Astrocyte (in vitro differentiated cells and primary cell): ENCODE measurements at regions not wholly inside any gene's neighbourhood (a gene's known extent, or its start where the extent isn't known, plus 50 kb on each side); places are given as distances from the start of the nearest gene placed in this dataset.

Experiments
- DNase-seq: peaks from one replicate; pipeline ENCODE4 v3.0.0-alpha.2; 2010; ENCODE audit warnings: low read depth
- FAIRE-seq: peaks from 2 replicates; lab custom pipeline; 2011; peaks lifted over from hg19 to GRCh38; lab: Jason Lieb, UNC
- H2AFZ ChIP-seq: 2 replicates; pipeline ENCODE4 v1.6.0; 2012; ENCODE audit warnings: low read depth, low read length, inconsistent platforms
- H3K27ac ChIP-seq: 2 replicates; pipeline ENCODE4 v1.5.1; 2011; ENCODE audit warnings: low read depth, low read length, inconsistent platforms
- H3K27me3 ChIP-seq: 2 replicates; pipeline ENCODE4 v1.6.0; 2011; ENCODE audit warnings: low read length, inconsistent platforms; ENCODE audit not compliant: insufficient read depth
- H3K36me3 ChIP-seq: 2 replicates; pipeline ENCODE4 v1.5.1; 2011; ENCODE audit warnings: low read length, inconsistent platforms; ENCODE audit not compliant: insufficient read depth
- H3K4me1 ChIP-seq: 2 replicates; pipeline ENCODE4 v1.5.1; 2011; ENCODE audit warnings: low read length, inconsistent platforms; ENCODE audit not compliant: insufficient read depth
- H3K4me2 ChIP-seq: 2 replicates; pipeline ENCODE4 v1.6.0; 2012; ENCODE audit warnings: low read length, inconsistent platforms
- H3K4me3 ChIP-seq: 2 replicates; pipeline ENCODE4 v1.5.1; 2011; ENCODE audit warnings: low read depth, mild to moderate bottlenecking, low read length, inconsistent platforms; ENCODE audit not compliant: insufficient read depth
- H3K79me2 ChIP-seq: 2 replicates; pipeline ENCODE4 v1.6.0; 2012; ENCODE audit warnings: mild to moderate bottlenecking, low read length, inconsistent platforms; ENCODE audit not compliant: insufficient read depth
- H3K9ac ChIP-seq: 2 replicates; pipeline ENCODE4 v1.6.0; 2012; ENCODE audit warnings: mild to moderate bottlenecking, low read length, inconsistent platforms
- H3K9me3 ChIP-seq: 2 replicates; pipeline ENCODE4 v1.5.1; 2012; ENCODE audit warnings: low read depth, mild to moderate bottlenecking, low read length, inconsistent platforms; ENCODE audit not compliant: insufficient read depth
- H4K20me1 ChIP-seq: 2 replicates; pipeline ENCODE4 v1.6.0; 2012; ENCODE audit warnings: low read length, inconsistent platforms; ENCODE audit not compliant: insufficient read depth
- H3K27ac Mint-ChIP-seq: one replicate; pipeline ENCODE4 v1.8.0; 2021; ENCODE audit warnings: mild to moderate bottlenecking, mixed read lengths; ENCODE audit not compliant: unreplicated experiment
- H3K27me3 Mint-ChIP-seq: one replicate; pipeline ENCODE4 v1.8.0; 2021; ENCODE audit warnings: low read depth, mixed read lengths; ENCODE audit not compliant: unreplicated experiment
- H3K36me3 Mint-ChIP-seq: one replicate; pipeline ENCODE4 v1.8.0; 2021; ENCODE audit warnings: low read depth, mixed read lengths; ENCODE audit not compliant: unreplicated experiment
- H3K4me1 Mint-ChIP-seq: one replicate; pipeline ENCODE4 v1.8.0; 2021; ENCODE audit warnings: low read depth, mixed read lengths; ENCODE audit not compliant: unreplicated experiment
- H3K4me3 Mint-ChIP-seq: one replicate; pipeline ENCODE4 v1.8.0; 2021; ENCODE audit warnings: mild to moderate bottlenecking, moderate library complexity, mixed read lengths; ENCODE audit not compliant: unreplicated experiment
- H3K9me3 Mint-ChIP-seq: one replicate; pipeline ENCODE4 v1.8.0; 2021; ENCODE audit warnings: mild to moderate bottlenecking, mixed read lengths; ENCODE audit not compliant: unreplicated experiment
- EZH2 ChIP-seq: IDR thresholded peaks from 2 replicates; pipeline ENCODE4 v1.6.1; 2012; ENCODE audit warnings: mild to moderate bottlenecking, low read length, inconsistent platforms; ENCODE audit not compliant: insufficient read depth
- TF ChIP-seq, protein P1 (sequence below): IDR thresholded peaks from 2 replicates; pipeline ENCODE4 v1.5.1; 2011; ENCODE audit warnings: low read depth, mild to moderate bottlenecking, inconsistent platforms, low read length, moderate library complexity; ENCODE audit not compliant: insufficient read depth

DNA sequence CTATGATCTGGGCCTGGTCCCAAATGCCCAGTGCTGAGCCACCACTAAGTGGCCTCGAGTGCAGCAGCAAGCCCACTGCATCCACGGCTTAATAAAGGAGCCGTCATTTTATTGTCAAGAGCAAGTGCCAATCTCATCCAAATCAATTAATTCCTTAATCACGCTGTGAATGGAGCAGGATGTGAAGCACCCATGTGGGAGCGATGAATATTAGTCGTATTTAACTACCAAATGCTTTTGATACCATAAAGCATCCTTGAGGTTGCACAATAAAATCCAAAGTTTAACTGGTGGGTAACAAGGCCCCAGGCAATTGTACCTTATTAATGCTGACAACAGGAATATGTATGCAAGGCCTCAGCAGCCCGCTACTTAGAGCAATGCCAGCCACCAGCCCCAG lies 226.0 kb upstream of the C16orf82 start:
- Mint-ChIP-seq H3K36me3 (no peaks in the 10 kb centered on the region), H3K4me1 (no peaks in the 10 kb centered on the region), H3K4me3 (no peak overlapping the region), H3K27me3 (no peaks in the 10 kb centered on the region), H3K9me3 (peaks cover 7% of the 10 kb centered on the region), H3K27ac (no peak overlapping the region)
- H3K27me3 ChIP-seq: no peaks in the 10 kb centered on the region
- H3K4me2 ChIP-seq: no peak overlapping the region
- no peak for DNase-seq
- no peaks in the 10 kb centered on the region for H3K4me1 ChIP-seq
- H3K9ac ChIP-seq: no peak overlapping the region
- no peak overlapping the region for H3K27ac ChIP-seq
- H4K20me1 ChIP-seq: no peaks in the 10 kb centered on the region
- no peaks in the 10 kb centered on the region for H3K79me2 ChIP-seq
- H3K9me3 ChIP-seq: no peaks in the 10 kb centered on the region
- no peak overlapping the region for H2AFZ ChIP-seq
- TF ChIP-seq, protein P1, sequence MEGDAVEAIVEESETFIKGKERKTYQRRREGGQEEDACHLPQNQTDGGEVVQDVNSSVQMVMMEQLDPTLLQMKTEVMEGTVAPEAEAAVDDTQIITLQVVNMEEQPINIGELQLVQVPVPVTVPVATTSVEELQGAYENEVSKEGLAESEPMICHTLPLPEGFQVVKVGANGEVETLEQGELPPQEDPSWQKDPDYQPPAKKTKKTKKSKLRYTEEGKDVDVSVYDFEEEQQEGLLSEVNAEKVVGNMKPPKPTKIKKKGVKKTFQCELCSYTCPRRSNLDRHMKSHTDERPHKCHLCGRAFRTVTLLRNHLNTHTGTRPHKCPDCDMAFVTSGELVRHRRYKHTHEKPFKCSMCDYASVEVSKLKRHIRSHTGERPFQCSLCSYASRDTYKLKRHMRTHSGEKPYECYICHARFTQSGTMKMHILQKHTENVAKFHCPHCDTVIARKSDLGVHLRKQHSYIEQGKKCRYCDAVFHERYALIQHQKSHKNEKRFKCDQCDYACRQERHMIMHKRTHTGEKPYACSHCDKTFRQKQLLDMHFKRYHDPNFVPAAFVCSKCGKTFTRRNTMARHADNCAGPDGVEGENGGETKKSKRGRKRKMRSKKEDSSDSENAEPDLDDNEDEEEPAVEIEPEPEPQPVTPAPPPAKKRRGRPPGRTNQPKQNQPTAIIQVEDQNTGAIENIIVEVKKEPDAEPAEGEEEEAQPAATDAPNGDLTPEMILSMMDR: no peak
- TF ChIP-seq EZH2: no peak
- no peaks in the 10 kb centered on the region for H3K36me3 ChIP-seq
- no peak for FAIRE-seq
- no peak overlapping the region for H3K4me3 ChIP-seq

DNA sequence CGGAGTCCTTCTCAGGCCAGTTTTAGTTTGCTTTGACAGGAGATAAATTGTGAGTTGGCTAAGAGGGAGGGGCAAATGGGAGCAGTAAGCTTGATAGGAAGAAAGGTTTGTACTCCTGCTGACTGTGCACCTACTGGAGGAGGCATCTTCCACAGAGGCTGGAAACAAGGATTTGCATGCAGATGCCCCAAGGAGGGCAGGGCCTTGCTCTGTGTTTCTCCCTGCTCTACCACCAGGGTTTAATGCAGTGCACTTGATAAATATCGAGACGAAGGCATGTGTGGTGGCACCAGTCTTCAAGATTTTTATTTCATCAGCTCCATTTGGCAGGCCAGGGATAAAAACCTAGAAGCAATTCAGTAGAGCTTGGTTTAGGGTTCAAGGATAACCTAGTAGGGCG lies 210.5 kb upstream of the C16orf82 start:
- no peaks in the 10 kb centered on the region for H3K36me3 ChIP-seq
- H3K4me2 ChIP-seq: no peak overlapping the region
- H3K4me3 Mint-ChIP-seq: no peak overlapping the region
- no peak for TF ChIP-seq EZH2
- TF ChIP-seq, protein P1: no peak
- H4K20me1 ChIP-seq: no peaks in the 10 kb centered on the region
- H3K27ac Mint-ChIP-seq: no peak overlapping the region
- DNase-seq (no peak), FAIRE-seq (no peak)
- H3K9me3 Mint-ChIP-seq: peaks cover 15% of the 10 kb centered on the region
- no peak overlapping the region for H3K9ac ChIP-seq
- no peak overlapping the region for H3K4me3 ChIP-seq
- no peaks in the 10 kb centered on the region for H3K27me3 ChIP-seq
- no peaks in the 10 kb centered on the region for H3K79me2 ChIP-seq
- no peaks in the 10 kb centered on the region for H3K4me1 ChIP-seq
- no peaks in the 10 kb centered on the region for H3K27me3 Mint-ChIP-seq
- H3K4me1 Mint-ChIP-seq: no peaks in the 10 kb centered on the region
- H2AFZ ChIP-seq: no peak overlapping the region
- H3K27ac ChIP-seq: no peak overlapping the region
- no peaks in the 10 kb centered on the region for H3K36me3 Mint-ChIP-seq
- H3K9me3 ChIP-seq: peaks cover 8% of the 10 kb centered on the region

DNA sequence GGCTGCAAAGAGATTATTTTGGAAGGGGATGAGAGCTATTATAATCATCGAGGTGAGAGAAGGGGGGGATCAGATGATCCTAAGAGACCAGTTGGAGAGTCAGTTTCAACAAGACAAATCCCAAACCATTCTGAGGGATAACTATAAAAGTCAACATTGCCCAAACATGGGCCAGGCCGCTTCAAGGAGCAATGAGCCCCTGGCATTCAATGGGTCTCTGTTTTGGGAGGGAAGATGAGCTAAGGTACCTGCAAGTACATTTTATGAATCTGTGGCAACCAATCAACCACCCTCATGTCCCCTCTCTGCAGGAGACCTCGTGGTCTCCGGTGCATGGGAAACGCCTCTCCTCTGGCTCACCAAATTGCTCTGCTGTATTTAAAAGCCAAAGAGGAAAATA lies 209.9 kb upstream of the C16orf82 start:
- TF ChIP-seq EZH2: no peak
- TF ChIP-seq, protein P1: no peak
- Histone ChIP-seq H3K79me2 (no peaks in the 10 kb centered on the region), H4K20me1 (no peaks in the 10 kb centered on the region), H3K4me3 (no peak overlapping the region), H3K4me2 (no peak overlapping the region), H3K27ac (no peak overlapping the region), H3K4me1 (no peaks in the 10 kb centered on the region), H3K27me3 (no peaks in the 10 kb centered on the region), H3K9ac (no peak overlapping the region), H2AFZ (no peak overlapping the region), H3K36me3 (no peaks in the 10 kb centered on the region), H3K9me3 (peaks cover 8% of the 10 kb centered on the region)
- Mint-ChIP-seq H3K27me3 (no peaks in the 10 kb centered on the region), H3K4me3 (no peak overlapping the region), H3K9me3 (peaks cover 20% of the 10 kb centered on the region), H3K27ac (no peak overlapping the region), H3K4me1 (no peaks in the 10 kb centered on the region), H3K36me3 (no peaks in the 10 kb centered on the region)
- DNase-seq (no peak), FAIRE-seq (no peak)
